Tibial artery (tissue), 4 donors: ENCODE measurements at regions not wholly inside any gene's neighbourhood (a gene's known extent, or its start where the extent isn't known, plus 50 kb on each side); places are given as distances from the start of the nearest gene placed in this dataset.

ENCODE experiments used
- DNase-seq, 2 donors: peaks; one replicate each; pipeline ENCODE4 v3.0.0-alpha.2; 2019
- H3K27ac ChIP-seq, 2 donors: fragments of 200-600 bp; sonication (generic) in 1 of 2; 1 replicate in 1 of 2; 2 replicates in 1 of 2; pipeline ENCODE4 v1.5.1; 2018 to 2019; ENCODE audit warnings: mild to moderate bottlenecking in 1 of 2
- H3K27me3 ChIP-seq, 2 donors: fragments of 200-600 bp; sonication (generic) in 1 of 2; one replicate each; pipeline versions ENCODE4 v1.5.1 to v1.6.0; 2016 to 2019
- H3K36me3 ChIP-seq, 3 donors: fragments of 200-600 bp; sonication (generic) in 2 of 3; one replicate each; pipeline ENCODE4 v1.5.1; 2016 to 2019; ENCODE audit warnings: mild to moderate bottlenecking in 2 of 3
- H3K4me1 ChIP-seq, 4 donors: fragments of 200-600 bp; sonication (generic) in 2 of 4; 1 replicate in 3 of 4; 2 replicates in 1 of 4; pipeline ENCODE4 v1.5.1; 2016 to 2019
- H3K4me3 ChIP-seq, 2 donors: fragments of 200-600 bp; sonication (generic) in 1 of 2; 1 replicate in 1 of 2; 2 replicates in 1 of 2; pipeline ENCODE4 v1.5.1; 2018 to 2019; ENCODE audit warnings: mild to moderate bottlenecking in 2 of 2
- H3K9me3 ChIP-seq, 3 donors: fragments of 200-600 bp; sonication (generic) in 1 of 3; one replicate each; pipeline ENCODE4 v1.5.1; 2016 to 2019
- CTCF ChIP-seq, 2 experiments: fragments of 200-600 bp in 1 of 2; fragments of 450-650 bp in 1 of 2; IDR thresholded peaks; one replicate each; pipeline ENCODE4 v1.5.1; 2017 to 2019; ENCODE audit warnings: antibody characterized with exemption in 2 of 2, mild to moderate bottlenecking in 1 of 2, moderate library complexity in 1 of 2
- intact Hi-C: fragments of 100-400 bp; cut with DNase I; formaldehyde crosslinking; loops from one replicate; pipeline ENCODE4 v1.15.0; 2023; ENCODE audit warnings: low total_unique reads

- Histone ChIP-seq H3K27me3 (no peaks in the 10 kb centered on the region), H3K4me3 (no peak overlapping the region), H3K9me3 (no peaks in the 10 kb centered on the region), H3K4me1 (no peaks in the 10 kb centered on the region), H3K36me3 (no peaks in the 10 kb centered on the region), H3K27ac (no peak overlapping the region)
- intact Hi-C loops: no loop called here
- no peak for TF ChIP-seq CTCF (IDR thresholded peaks at IDR 0.05)
- DNase-seq: no peak
Measured at GRCh38 chr5:14960120-14960462, 88.5 kb upstream of the ANKH start.

- intact Hi-C loops: no loop called here
- Histone ChIP-seq H3K27ac (no peak overlapping the region), H3K36me3 (no peaks in the 10 kb centered on the region), H3K9me3 (no peaks in the 10 kb centered on the region), H3K4me3 (no peak overlapping the region), H3K4me1 (no peaks in the 10 kb centered on the region), H3K27me3 (no peaks in the 10 kb centered on the region)
- DNase-seq: no peak
- no peak for TF ChIP-seq CTCF (IDR thresholded peaks at IDR 0.05)
Measured at GRCh38 chr5:14959399-14960119, 88.0 kb upstream of the ANKH start.

GRCh38 chr5:14958188-14958587, 86.6 kb upstream of the ANKH start:
- DNase-seq: no peak
- no peaks in the 10 kb centered on the region for H3K27me3 ChIP-seq
- H3K27ac ChIP-seq: no peak overlapping the region
- no peaks in the 10 kb centered on the region for H3K9me3 ChIP-seq
- H3K4me1 ChIP-seq: no peaks in the 10 kb centered on the region
- intact Hi-C loops: no loop called here
- no peak for TF ChIP-seq CTCF (IDR thresholded peaks at IDR 0.05)
- no peaks in the 10 kb centered on the region for H3K36me3 ChIP-seq
- H3K4me3 ChIP-seq: no peak overlapping the region

GRCh38 chr5:14956423-14957046, 85.0 kb upstream of the ANKH start:
- Histone ChIP-seq H3K4me3 (no peak overlapping the region), H3K4me1 (no peaks in the 10 kb centered on the region), H3K36me3 (no peaks in the 10 kb centered on the region), H3K27me3 (no peaks in the 10 kb centered on the region), H3K9me3 (no peaks in the 10 kb centered on the region), H3K27ac (no peak overlapping the region)
- no peak for TF ChIP-seq CTCF (IDR thresholded peaks at IDR 0.05)
- intact Hi-C loops: no loop called here
- no peak for DNase-seq

- Histone ChIP-seq H3K4me1 (no peaks in the 10 kb centered on the region), H3K36me3 (no peaks in the 10 kb centered on the region), H3K9me3 (no peaks in the 10 kb centered on the region), H3K27me3 (no peaks in the 10 kb centered on the region), H3K27ac (no peak overlapping the region), H3K4me3 (no peak overlapping the region)
- DNase-seq: no peak
- intact Hi-C loops: no loop called here
- TF ChIP-seq CTCF (IDR thresholded peaks at IDR 0.05): no peak
Measured at GRCh38 chr5:14954616-14955343, 83.2 kb upstream of the ANKH start.
